HFFc6 (cell line): ENCODE measurements at regions not wholly inside any gene's neighbourhood (a gene's known extent, or its start where the extent isn't known, plus 50 kb on each side); places are given as distances from the start of the nearest gene placed in this dataset.
"Not testable (repeated sequence)": the region's sequence is repeated elsewhere in the genome, so short reads cannot be mapped to it uniquely, and the experiment has no call there.

Experiments
- DNase-seq: peaks from one replicate; pipeline ENCODE4 v3.0.0-alpha.2; 2018
- H3K27ac Mint-ChIP-seq: 2 replicates; pipeline ENCODE4 v1.8.0; 2020; ENCODE audit warnings: mild to moderate bottlenecking, mixed read lengths
- H3K27me3 Mint-ChIP-seq: 2 replicates; pipeline ENCODE4 v1.8.0; 2021; ENCODE audit warnings: mild to moderate bottlenecking, moderate library complexity, mixed read lengths; ENCODE audit not compliant: insufficient read depth
- H3K36me3 Mint-ChIP-seq: 2 replicates; pipeline ENCODE4 v1.8.0; 2021; ENCODE audit warnings: low read depth, mixed read lengths
- H3K4me1 Mint-ChIP-seq: 2 replicates; pipeline ENCODE4 v1.8.0; 2020; ENCODE audit warnings: low read depth, mixed read lengths
- H3K4me3 Mint-ChIP-seq: 2 replicates; pipeline ENCODE4 v1.8.0; 2020; ENCODE audit warnings: mild to moderate bottlenecking, moderate library complexity, mixed read lengths
- H3K9me3 Mint-ChIP-seq: 2 replicates; pipeline ENCODE4 v1.8.0; 2020; ENCODE audit warnings: mild to moderate bottlenecking, mixed read lengths
- TF ChIP-seq, protein P1 (sequence below): fragments of 200-600 bp; sonication (generic); IDR thresholded peaks from 2 replicates; pipeline ENCODE4 v1.5.0; 2021; ENCODE audit warnings: antibody characterized with exemption, mild to moderate bottlenecking

- peaks cover 9% of the 10 kb centered on the region for H3K9me3 Mint-ChIP-seq
- DNase-seq, result no peak
- no peak overlapping the region for H3K4me3 Mint-ChIP-seq
- H3K27me3 Mint-ChIP-seq, result peaks cover 3% of the 10 kb centered on the region
- peaks cover 10% of the 10 kb centered on the region; the same call in 1 of the 2 replicates for H3K4me1 Mint-ChIP-seq
- TF ChIP-seq, protein P1, sequence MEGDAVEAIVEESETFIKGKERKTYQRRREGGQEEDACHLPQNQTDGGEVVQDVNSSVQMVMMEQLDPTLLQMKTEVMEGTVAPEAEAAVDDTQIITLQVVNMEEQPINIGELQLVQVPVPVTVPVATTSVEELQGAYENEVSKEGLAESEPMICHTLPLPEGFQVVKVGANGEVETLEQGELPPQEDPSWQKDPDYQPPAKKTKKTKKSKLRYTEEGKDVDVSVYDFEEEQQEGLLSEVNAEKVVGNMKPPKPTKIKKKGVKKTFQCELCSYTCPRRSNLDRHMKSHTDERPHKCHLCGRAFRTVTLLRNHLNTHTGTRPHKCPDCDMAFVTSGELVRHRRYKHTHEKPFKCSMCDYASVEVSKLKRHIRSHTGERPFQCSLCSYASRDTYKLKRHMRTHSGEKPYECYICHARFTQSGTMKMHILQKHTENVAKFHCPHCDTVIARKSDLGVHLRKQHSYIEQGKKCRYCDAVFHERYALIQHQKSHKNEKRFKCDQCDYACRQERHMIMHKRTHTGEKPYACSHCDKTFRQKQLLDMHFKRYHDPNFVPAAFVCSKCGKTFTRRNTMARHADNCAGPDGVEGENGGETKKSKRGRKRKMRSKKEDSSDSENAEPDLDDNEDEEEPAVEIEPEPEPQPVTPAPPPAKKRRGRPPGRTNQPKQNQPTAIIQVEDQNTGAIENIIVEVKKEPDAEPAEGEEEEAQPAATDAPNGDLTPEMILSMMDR, result no peak
- H3K36me3 Mint-ChIP-seq, result peaks cover 9% of the 10 kb centered on the region
- H3K27ac Mint-ChIP-seq, result no peak overlapping the region
Measured at GRCh38 chr2:43007901-43008300, 215.5 kb upstream of the HAAO start.

- H3K4me1 Mint-ChIP-seq, result peaks cover 10% of the 10 kb centered on the region; the same call in 1 of the 2 replicates
- no peak for DNase-seq
- no peak overlapping the region for H3K4me3 Mint-ChIP-seq
- TF ChIP-seq, protein P1, result no peak
- H3K36me3 Mint-ChIP-seq, result peaks cover 9% of the 10 kb centered on the region
- no peak overlapping the region for H3K27ac Mint-ChIP-seq
- peaks cover 9% of the 10 kb centered on the region for H3K9me3 Mint-ChIP-seq
- H3K27me3 Mint-ChIP-seq, result peaks cover 3% of the 10 kb centered on the region
Measured at GRCh38 chr2:43006834-43007543, 214.6 kb upstream of the HAAO start.

- Mint-ChIP-seq H3K9me3 (peaks cover 9% of the 10 kb centered on the region), H3K27ac (no peak overlapping the region)
- DNase-seq, result no peak
Measured at GRCh38 chr2:43005975-43006833, 213.8 kb upstream of the HAAO start.

GRCh38 chr2:43005245-43005974 is 213.0 kb upstream of the HAAO start:
- Mint-ChIP-seq H3K9me3 (peaks cover 9% of the 10 kb centered on the region), H3K27ac (no peak overlapping the region), H3K4me3 (no peak overlapping the region), H3K27me3 (peaks cover 3% of the 10 kb centered on the region), H3K36me3 (peaks cover 9% of the 10 kb centered on the region), H3K4me1 (peaks cover 2% of the 10 kb centered on the region; the same call in 1 of the 2 replicates)
- TF ChIP-seq, protein P1, result no peak
- DNase-seq, result no peak

More at GRCh38 chr2:43005975-43006833, 213.8 kb upstream of the HAAO start:
- Mint-ChIP-seq H3K36me3 (peaks cover 9% of the 10 kb centered on the region), H3K4me1 (peaks cover 10% of the 10 kb centered on the region; the same call in 1 of the 2 replicates), H3K4me3 (no peak overlapping the region), H3K27me3 (peaks cover 3% of the 10 kb centered on the region)
- TF ChIP-seq, protein P1, result no peak

- no peak for DNase-seq
- H3K27ac Mint-ChIP-seq, result no peak overlapping the region
- TF ChIP-seq, protein P1, result no peak
- peaks cover 9% of the 10 kb centered on the region for H3K9me3 Mint-ChIP-seq
- H3K36me3 Mint-ChIP-seq, result peaks cover 9% of the 10 kb centered on the region
- no peak overlapping the region for H3K4me3 Mint-ChIP-seq
- H3K27me3 Mint-ChIP-seq, result peaks cover 3% of the 10 kb centered on the region
- H3K4me1 Mint-ChIP-seq, result no peaks in the 10 kb centered on the region
Measured at GRCh38 chr2:43004879-43005244, 212.5 kb upstream of the HAAO start.

- H3K4me3 Mint-ChIP-seq, H3K27me3 Mint-ChIP-seq, H3K9me3 Mint-ChIP-seq, H3K4me1 Mint-ChIP-seq, H3K27ac Mint-ChIP-seq, H3K36me3 Mint-ChIP-seq, DNase-seq: not testable (repeated sequence)
Measured at GRCh38 chr2:43004126-43004865, 211.9 kb upstream of the HAAO start.
